ENCODE measurements at regions not wholly inside any gene's neighbourhood (a gene's known extent, or its start where the extent isn't known, plus 50 kb on each side); places are given as distances from the start of the nearest gene placed in this dataset.
A peak's percentile ranks its signal among the peaks of the same experiment; 100 is the strongest.

- no peak overlapping the region for H3K4me3 Mint-ChIP-seq
Observed at GRCh38 chr12:114878781-114879180, 194.8 kb upstream of the TBX3 start.

GRCh38 chr12:114876968-114877680 is 193.1 kb upstream of the TBX3 start:
- Mint-ChIP-seq H3K27ac (no peak overlapping the region), H3K27me3 (ENCODE audit: low read depth) (peaks cover 6% of the 10 kb centered on the region), H3K4me1 (peaks cover 5% of the 10 kb centered on the region), H3K36me3 (ENCODE audit: low read depth) (no peaks in the 10 kb centered on the region), H3K4me3 (no peak overlapping the region), H3K9me3 (no peaks in the 10 kb centered on the region)
- TF ChIP-seq CTCF (IDR thresholded peaks at IDR 0.05; ENCODE audit: unreplicated experiment in 3 of 3) = no peak

More at GRCh38 chr12:114878781-114879180, 194.8 kb upstream of the TBX3 start:
- Mint-ChIP-seq H3K27ac (no peak overlapping the region), H3K36me3 (ENCODE audit: low read depth) (no peaks in the 10 kb centered on the region), H3K27me3 (ENCODE audit: low read depth) (peaks cover 6% of the 10 kb centered on the region), H3K9me3 (peaks cover 2% of the 10 kb centered on the region), H3K4me1 (peaks cover 5% of the 10 kb centered on the region)
- TF ChIP-seq CTCF (IDR thresholded peaks at IDR 0.05; ENCODE audit: unreplicated experiment in 3 of 3) = no peak

- no peak overlapping the region for H3K4me3 Mint-ChIP-seq
- H3K36me3 Mint-ChIP-seq (ENCODE audit: low read depth) = no peaks in the 10 kb centered on the region
- peaks cover 5% of the 10 kb centered on the region for H3K4me1 Mint-ChIP-seq
- peak overlapping the region in 2 of 3 experiments; percentile 55 to 75 for H3K27ac Mint-ChIP-seq
- no peaks in the 10 kb centered on the region for H3K9me3 Mint-ChIP-seq
- no peak for TF ChIP-seq CTCF (IDR thresholded peaks at IDR 0.05; ENCODE audit: unreplicated experiment in 3 of 3)
- peaks cover 11% of the 10 kb centered on the region for H3K27me3 Mint-ChIP-seq (ENCODE audit: low read depth)
Observed at GRCh38 chr12:114875313-114875712, 191.3 kb upstream of the TBX3 start.

DNA sequence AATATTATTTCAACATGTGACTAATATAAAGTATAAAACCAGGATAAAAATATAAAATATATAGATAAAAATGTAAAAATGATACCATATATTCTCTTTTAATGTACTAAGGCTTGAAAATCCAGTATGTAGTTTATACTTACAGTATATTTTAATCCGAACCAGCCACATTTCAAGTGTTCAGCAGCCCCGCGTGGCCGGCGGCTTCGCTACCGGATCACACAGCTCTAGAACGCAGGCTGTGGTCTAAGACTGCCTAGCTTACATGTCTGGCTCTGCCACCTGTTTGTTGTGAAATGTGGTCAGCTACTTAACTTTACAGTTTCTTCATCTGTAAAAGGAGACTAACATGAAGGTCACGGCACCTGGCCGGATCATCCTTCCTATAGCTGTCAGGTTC is 189.7 kb upstream of the TBX3 start:
- H3K27me3 Mint-ChIP-seq (ENCODE audit: low read depth) = peaks cover 11% of the 10 kb centered on the region
- no peak overlapping the region for H3K4me3 Mint-ChIP-seq
- H3K9me3 Mint-ChIP-seq = no peaks in the 10 kb centered on the region
- no peak for TF ChIP-seq CTCF (IDR thresholded peaks at IDR 0.05; ENCODE audit: unreplicated experiment in 3 of 3)
- H3K4me1 Mint-ChIP-seq = peaks cover 14% of the 10 kb centered on the region
- no peak overlapping the region for H3K27ac Mint-ChIP-seq
- no peaks in the 10 kb centered on the region for H3K36me3 Mint-ChIP-seq (ENCODE audit: low read depth)

DNA sequence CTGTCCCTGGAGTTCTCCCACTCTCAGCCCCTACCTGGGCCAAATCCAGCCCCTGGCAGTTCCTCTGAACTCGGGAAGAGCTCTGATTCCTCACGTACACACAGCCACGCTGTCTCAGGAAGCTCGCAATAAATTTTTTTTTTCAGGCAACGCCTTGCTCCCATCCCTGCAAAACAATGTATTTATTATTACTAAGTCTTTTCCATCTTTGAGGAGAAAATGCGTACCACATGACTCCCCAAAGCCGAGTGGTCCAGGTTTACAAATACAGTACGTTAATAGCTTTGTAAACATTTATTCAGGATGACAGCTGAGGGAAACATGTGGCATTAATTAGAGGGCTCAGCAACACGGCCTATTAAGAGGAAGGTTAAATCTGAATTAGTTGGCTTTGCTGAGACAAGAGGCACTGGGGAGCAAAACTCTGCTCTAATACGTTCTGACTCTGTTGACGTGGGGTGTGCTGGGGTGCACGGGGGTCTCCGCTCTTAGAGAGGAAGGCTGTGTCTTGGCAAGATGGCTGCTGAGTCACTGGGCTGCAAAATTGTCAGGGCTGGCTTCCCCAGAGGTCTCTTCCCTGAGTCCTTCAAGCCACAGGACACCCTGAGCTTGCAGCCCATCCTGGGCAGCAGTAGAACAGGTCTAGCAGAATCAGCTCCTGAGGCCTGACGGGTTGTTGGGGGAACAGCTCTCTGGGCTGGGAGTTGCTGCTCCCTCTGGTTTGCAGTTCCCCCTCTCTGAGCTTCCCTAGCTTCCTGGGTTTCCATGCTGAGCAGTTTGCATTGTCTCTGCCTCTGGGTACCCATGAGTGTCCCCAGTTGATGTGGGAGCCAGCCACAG is 185.2 kb upstream of the TBX3 start:
- peak overlapping the region; percentile 63 to 85 (median 80) for H3K27ac Mint-ChIP-seq
- H3K4me3 Mint-ChIP-seq = no peak overlapping the region
- no peak for TF ChIP-seq CTCF (IDR thresholded peaks at IDR 0.05; ENCODE audit: unreplicated experiment in 3 of 3)
- H3K9me3 Mint-ChIP-seq = no peaks in the 10 kb centered on the region
- peaks cover 25% of the 10 kb centered on the region for H3K4me1 Mint-ChIP-seq
- H3K36me3 Mint-ChIP-seq (ENCODE audit: low read depth) = no peaks in the 10 kb centered on the region
- H3K27me3 Mint-ChIP-seq (ENCODE audit: low read depth) = peaks cover 9% of the 10 kb centered on the region
